Small intestine (tissue), 7 donors: ENCODE measurements at regions not wholly inside any gene's neighbourhood (a gene's known extent, or its start where the extent isn't known, plus 50 kb on each side); places are given as distances from the start of the nearest gene placed in this dataset.

Source experiments
- DNase-seq, 2 donors: peaks; one replicate each; pipeline versions ENCODE4 v3.0.0 to v3.0.0-alpha.2; 2013
- FAIRE-seq: peaks from 2 replicates; lab custom pipeline; 2012; peaks lifted over from hg19 to GRCh38; lab: Jason Lieb, UNC
- H3K27ac ChIP-seq, 3 donors: one replicate each; pipeline ENCODE4 v1.5.1; 2013; ENCODE audit warnings: low read length in 2 of 3, mild to moderate bottlenecking in 2 of 3, control low read depth in 1 of 3, inconsistent platforms in 1 of 3, low read depth in 1 of 3, moderate library complexity in 1 of 3
- H3K27me3 ChIP-seq, 3 donors: one replicate each; pipeline ENCODE4 v1.6.1; 2013; ENCODE audit warnings: low read length in 3 of 3, inconsistent platforms in 1 of 3; ENCODE audit not compliant: control insufficient read depth in 3 of 3, insufficient read depth in 3 of 3
- H3K36me3 ChIP-seq, 3 donors: one replicate each; pipeline ENCODE4 v1.6.1; 2013; ENCODE audit warnings: low read length in 3 of 3, inconsistent platforms in 1 of 3, low read depth in 1 of 3, mild to moderate bottlenecking in 1 of 3, moderate library complexity in 1 of 3; ENCODE audit not compliant: control insufficient read depth in 3 of 3, insufficient read depth in 2 of 3
- H3K4me1 ChIP-seq, 3 donors: one replicate each; pipeline ENCODE4 v1.6.1; 2013; ENCODE audit warnings: low read length in 2 of 3, inconsistent platforms in 1 of 3, low read depth in 1 of 3, mild to moderate bottlenecking in 1 of 3, moderate library complexity in 1 of 3; ENCODE audit not compliant: control insufficient read depth in 3 of 3, insufficient read depth in 2 of 3
- H3K4me3 ChIP-seq, 3 donors: one replicate each; pipeline ENCODE4 v1.5.1; 2013; ENCODE audit warnings: low read length in 3 of 3, control low read depth in 1 of 3, inconsistent platforms in 1 of 3, low read depth in 1 of 3, mild to moderate bottlenecking in 1 of 3, moderate library complexity in 1 of 3
- H3K9me3 ChIP-seq, 2 donors: one replicate each; pipeline ENCODE4 v1.6.1; 2013; ENCODE audit warnings: low read depth in 1 of 2, low read length in 1 of 2; ENCODE audit not compliant: control insufficient read depth in 2 of 2, insufficient read depth in 1 of 2
- WGBS, 3 donors: extraction: QIAGEN DNeasy Blood & Tissue Kit; methylation state at CpG; one replicate each; pipeline ENCODE4 v1.1.7; 2013; 5-methylcytosine and 5-hydroxymethylcytosine counted together
- donor health status: healthy with polysubstance abuse.
- donor health status: control.
- donor health status: control.
- donor health status: Bipolar disorder and iron deficiency.
- donor health status: healthy.

- Histone ChIP-seq H3K4me1 (no peaks in the 10 kb centered on the region), H3K4me3 (no peak overlapping the region), H3K36me3 (no peaks in the 10 kb centered on the region), H3K9me3 (no peaks in the 10 kb centered on the region), H3K27ac (no peak overlapping the region), H3K27me3 (peaks cover 0 to 2% (median 0%) of the 10 kb centered on the region in 3 donors)
- 22 to 45% (median 31%) methylated on average over 3 of the region's 3 CpGs for WGBS, 3 donors
- FAIRE-seq (no peak), DNase-seq (no peak)
Observed at GRCh38 chr5:174832025-174832424, 107.6 kb downstream of the MSX2 start.

- FAIRE-seq: no peak
- no peak for DNase-seq
- Histone ChIP-seq H3K4me1 (no peaks in the 10 kb centered on the region), H3K4me3 (no peak overlapping the region), H3K9me3 (no peaks in the 10 kb centered on the region), H3K27ac (no peak overlapping the region), H3K27me3 (peaks cover 0 to 2% (median 0%) of the 10 kb centered on the region in 3 donors), H3K36me3 (no peaks in the 10 kb centered on the region)
- 34 to 54% (median 40%) methylated on average over 2 of the region's 2 CpGs for WGBS, 3 donors
Observed at GRCh38 chr5:174831031-174831660, 106.8 kb downstream of the MSX2 start.

GRCh38 chr5:174829511-174829864 is 105.1 kb downstream of the MSX2 start:
- H3K4me3 ChIP-seq: no peak overlapping the region
- FAIRE-seq (no peak), DNase-seq (no peak)
- H3K4me1 ChIP-seq: no peaks in the 10 kb centered on the region
- peaks cover 0 to 2% (median 0%) of the 10 kb centered on the region in 3 donors for H3K27me3 ChIP-seq
- no peaks in the 10 kb centered on the region for H3K36me3 ChIP-seq
- H3K9me3 ChIP-seq: no peaks in the 10 kb centered on the region
- WGBS, 3 donors: 52 to 69% (median 56%) methylated on average over 5 of the region's 5 CpGs
- no peak overlapping the region for H3K27ac ChIP-seq

GRCh38 chr5:174828804-174829510 is 104.6 kb downstream of the MSX2 start:
- Histone ChIP-seq H3K9me3 (no peaks in the 10 kb centered on the region), H3K27ac (no peak overlapping the region), H3K36me3 (no peaks in the 10 kb centered on the region), H3K4me3 (no peak overlapping the region), H3K27me3 (peaks cover 0 to 2% (median 0%) of the 10 kb centered on the region in 3 donors), H3K4me1 (no peaks in the 10 kb centered on the region)
- no peak for FAIRE-seq
- DNase-seq: no peak
- WGBS, 3 donors: 60 to 70% (median 64%) methylated on average over 10 of the region's 10 CpGs

- Histone ChIP-seq H3K36me3 (no peaks in the 10 kb centered on the region), H3K27me3 (peaks cover 0 to 2% (median 0%) of the 10 kb centered on the region in 3 donors), H3K4me1 (no peaks in the 10 kb centered on the region), H3K27ac (no peak overlapping the region), H3K9me3 (no peaks in the 10 kb centered on the region), H3K4me3 (no peak overlapping the region)
- WGBS, 3 donors: 77 to 84% (median 83%) methylated on average over 6 of the region's 6 CpGs
- no peak for DNase-seq
- FAIRE-seq: no peak
Observed at GRCh38 chr5:174827558-174827957, 103.2 kb downstream of the MSX2 start.

- no peaks in the 10 kb centered on the region for H3K36me3 ChIP-seq
- no peak for DNase-seq
- no peak overlapping the region for H3K4me3 ChIP-seq
- FAIRE-seq: no peak
- H3K4me1 ChIP-seq: no peaks in the 10 kb centered on the region
- H3K9me3 ChIP-seq: no peaks in the 10 kb centered on the region
- WGBS, 3 donors: 69 to 78% (median 75%) methylated on average over 4 of the region's 4 CpGs
- H3K27ac ChIP-seq: no peak overlapping the region
- H3K27me3 ChIP-seq: peaks cover 0 to 2% (median 0%) of the 10 kb centered on the region in 3 donors
Observed at GRCh38 chr5:174825587-174825986, 101.2 kb downstream of the MSX2 start.

- Histone ChIP-seq H3K27ac (no peak overlapping the region), H3K36me3 (no peaks in the 10 kb centered on the region), H3K4me3 (no peak overlapping the region), H3K9me3 (peaks cover 0 to 3% of the 10 kb centered on the region in 2 donors), H3K27me3 (peaks cover 0 to 3% (median 0%) of the 10 kb centered on the region in 3 donors), H3K4me1 (no peaks in the 10 kb centered on the region)
- 90 to 94% (median 93%) methylated on average over 2 of the region's 2 CpGs for WGBS, 3 donors
- DNase-seq (no peak), FAIRE-seq (no peak)
Observed at GRCh38 chr5:174818430-174818829, 94.0 kb downstream of the MSX2 start.

GRCh38 chr5:174817610-174818009 is 93.2 kb downstream of the MSX2 start:
- H3K36me3 ChIP-seq: no peaks in the 10 kb centered on the region
- DNase-seq: no peak
- no peak for FAIRE-seq
- WGBS, 3 donors: 29 to 67% (median 35%) methylated on average over 1 of the region's 1 CpG
- H3K27me3 ChIP-seq: peaks cover 0 to 3% (median 0%) of the 10 kb centered on the region in 3 donors
- H3K4me3 ChIP-seq: no peak overlapping the region
- no peak overlapping the region for H3K27ac ChIP-seq
- no peaks in the 10 kb centered on the region for H3K4me1 ChIP-seq
- peaks cover 0 to 3% of the 10 kb centered on the region in 2 donors for H3K9me3 ChIP-seq
